SK-N-SH treated with all-trans-retinoic acid at 6 μM for 48 hours (cell line): ENCODE measurements at regions not wholly inside any gene's neighbourhood (a gene's known extent, or its start where the extent isn't known, plus 50 kb on each side); places are given as distances from the start of the nearest gene placed in this dataset.

Experiments used
- ATAC-seq: fragments of 200-7000 bp; cut with Tn5 transposase; 3 replicates; pipeline ENCODE4 v1.9.1; 2020; ENCODE audit warnings: mild to moderate bottlenecking, moderate library complexity
- ARNTL ChIP-seq: fragments of 450-650 bp; formaldehyde crosslinking; IDR thresholded peaks from 2 replicates; pipeline ENCODE4 v1.5.0; 2020; ENCODE audit warnings: low read depth, mild to moderate bottlenecking, moderate library complexity, borderline replicate concordance
- BACH2 ChIP-seq: fragments of 250-450 bp; sonication (Bioruptor Pico); IDR thresholded peaks from 2 replicates; pipeline ENCODE4 v1.9.0; 2021; ENCODE audit warnings: mild to moderate bottlenecking, borderline replicate concordance
- CREB5 ChIP-seq: fragments of 250-450 bp; sonication (Bioruptor Pico); IDR thresholded peaks from 2 replicates; pipeline ENCODE4 v1.5.1; 2020; ENCODE audit warnings: low read depth, mild to moderate bottlenecking, moderate library complexity
- CSDC2 ChIP-seq: fragments of 250-450 bp; sonication (Bioruptor Pico); IDR thresholded peaks from 2 replicates; pipeline ENCODE4 v1.5.0; 2020; ENCODE audit warnings: mild to moderate bottlenecking, moderate library complexity
- ESRRG ChIP-seq: fragments of 250-450 bp; sonication (Bioruptor Pico); IDR thresholded peaks from 2 replicates; pipeline ENCODE4 v1.6.1; 2021; ENCODE audit warnings: mild to moderate bottlenecking
- GLIS3 ChIP-seq: fragments of 250-450 bp; sonication (Bioruptor Pico); IDR thresholded peaks from 2 replicates; pipeline ENCODE4 v1.5.0; 2020; ENCODE audit warnings: mild to moderate bottlenecking, moderate library complexity
- ISL1 ChIP-seq: fragments of 250-450 bp; sonication (Bioruptor Pico); IDR thresholded peaks from 2 replicates; pipeline ENCODE4 v2.1.2; 2022; ENCODE audit warnings: mild to moderate bottlenecking, moderate library complexity
- OSR1 ChIP-seq: fragments of 250-450 bp; sonication (Bioruptor Pico); IDR thresholded peaks from 2 replicates; pipeline ENCODE4 v1.8.0; 2022; ENCODE audit warnings: moderate library complexity, mild to moderate bottlenecking, inconsistent platforms
- PATZ1 ChIP-seq: fragments of 250-450 bp; sonication (Bioruptor Pico); IDR thresholded peaks from 2 replicates; pipeline ENCODE4 v1.8.0; 2020; ENCODE audit warnings: mild to moderate bottlenecking, moderate library complexity, borderline replicate concordance
- POU6F1 ChIP-seq: fragments of 250-450 bp; sonication (Bioruptor Pico); IDR thresholded peaks from 2 replicates; pipeline ENCODE4 v1.8.0; 2021; ENCODE audit warnings: low read depth, mild to moderate bottlenecking, moderate library complexity, borderline replicate concordance
- PPARA ChIP-seq: fragments of 250-450 bp; sonication (Bioruptor Pico); IDR thresholded peaks from 2 replicates; pipeline ENCODE4 v1.5.0; 2020; ENCODE audit warnings: mild to moderate bottlenecking, borderline replicate concordance
- RARB ChIP-seq: fragments of 250-450 bp; sonication (Bioruptor Pico); IDR thresholded peaks from 2 replicates; pipeline ENCODE4 v1.8.0; 2021; ENCODE audit warnings: mild to moderate bottlenecking, moderate library complexity
- SNAI2 ChIP-seq: fragments of 250-450 bp; sonication (Bioruptor Pico); IDR thresholded peaks from 2 replicates; pipeline ENCODE4 v1.5.0; 2020; ENCODE audit warnings: mild to moderate bottlenecking, moderate library complexity
- TCF4 ChIP-seq: fragments of 250-450 bp; sonication (Bioruptor Pico); IDR thresholded peaks from 2 replicates; pipeline ENCODE4 v1.8.0; 2021; ENCODE audit warnings: mild to moderate bottlenecking, moderate library complexity, borderline replicate concordance
- TOX ChIP-seq: fragments of 250-450 bp; sonication (Bioruptor Pico); IDR thresholded peaks from 2 replicates; pipeline ENCODE4 v1.8.0; 2021; ENCODE audit warnings: mild to moderate bottlenecking, moderate library complexity, borderline replicate concordance
- TSHZ2 ChIP-seq: fragments of 250-450 bp; sonication (Bioruptor Pico); IDR thresholded peaks from 2 replicates; pipeline ENCODE4 v1.5.0; 2020; ENCODE audit warnings: mild to moderate bottlenecking, moderate library complexity
- ZFP3 ChIP-seq: fragments of 250-450 bp; sonication (Bioruptor Pico); IDR thresholded peaks from 2 replicates; pipeline ENCODE4 v1.5.0; 2020; ENCODE audit warnings: mild to moderate bottlenecking, moderate library complexity
- ZFP30 ChIP-seq: fragments of 450-650 bp; formaldehyde crosslinking; IDR thresholded peaks from 2 replicates; pipeline ENCODE4 v1.5.0; 2022; ENCODE audit warnings: mild to moderate bottlenecking, moderate library complexity
- ZNF565 ChIP-seq: fragments of 450-650 bp; formaldehyde crosslinking; conservative IDR thresholded peaks from 2 replicates; pipeline ENCODE4 v1.5.0; 2020; ENCODE audit warnings: low read depth, mild to moderate bottlenecking, moderate library complexity
- ZNF70 ChIP-seq: fragments of 450-650 bp; formaldehyde crosslinking; IDR thresholded peaks from 2 replicates; pipeline ENCODE4 v1.5.0; 2020; ENCODE audit warnings: mild to moderate bottlenecking, moderate library complexity
- ZNF8 ChIP-seq: fragments of 450-650 bp; formaldehyde crosslinking; IDR thresholded peaks from 2 replicates; pipeline ENCODE4 v1.5.0; 2020; ENCODE audit warnings: mild to moderate bottlenecking, moderate library complexity

GRCh38 chr17:77414811-77415400 lies 274.1 kb downstream of the SEC14L1 start:
- ATAC-seq = no peak
- TF ChIP-seq BACH2 (CRISPR knock-in tag) = no peak
- no peak for TF ChIP-seq PATZ1 (CRISPR knock-in tag)
- no peak for TF ChIP-seq ZFP30
- TF ChIP-seq ISL1 (CRISPR knock-in tag) = no peak
- no peak for TF ChIP-seq RARB (CRISPR knock-in tag)
- TF ChIP-seq ZNF70 (CRISPR knock-in tag) = no peak
- TF ChIP-seq SNAI2 (CRISPR knock-in tag) = no peak
- TF ChIP-seq OSR1 (CRISPR knock-in tag) = no peak
- no peak for TF ChIP-seq ZFP3 (CRISPR knock-in tag)
- no peak for TF ChIP-seq GLIS3
- TF ChIP-seq ZNF565 (CRISPR knock-in tag) = no peak
- no peak for TF ChIP-seq ZNF8 (CRISPR knock-in tag)
- TF ChIP-seq TOX (CRISPR knock-in tag) = no peak
- TF ChIP-seq TSHZ2 (CRISPR knock-in tag) = no peak
- no peak for TF ChIP-seq ARNTL (CRISPR knock-in tag)
- TF ChIP-seq POU6F1 (CRISPR knock-in tag) = no peak
- TF ChIP-seq TCF4 = no peak

- no peak for ATAC-seq
- TF ChIP-seq OSR1 (CRISPR knock-in tag) (no peak), TSHZ2 (CRISPR knock-in tag) (no peak)
These were observed 275.4 kb downstream of the SEC14L1 start for GRCh38 chr17:77416105-77416713.

- no peak for ATAC-seq
- TF ChIP-seq PPARA (CRISPR knock-in tag) = no peak
- no peak for TF ChIP-seq CREB5 (CRISPR knock-in tag)
- TF ChIP-seq SNAI2 (CRISPR knock-in tag) = no peak
- TF ChIP-seq ZNF8 (CRISPR knock-in tag) = no peak
- no peak for TF ChIP-seq CSDC2 (CRISPR knock-in tag)
- TF ChIP-seq TSHZ2 (CRISPR knock-in tag) = no peak
- TF ChIP-seq ESRRG (CRISPR knock-in tag) = no peak
- no peak for TF ChIP-seq GLIS3
- no peak for TF ChIP-seq ARNTL (CRISPR knock-in tag)
- no peak for TF ChIP-seq ZFP3 (CRISPR knock-in tag)
- no peak for TF ChIP-seq PATZ1 (CRISPR knock-in tag)
- no peak for TF ChIP-seq TCF4
- TF ChIP-seq TOX (CRISPR knock-in tag) = no peak
- no peak for TF ChIP-seq ZNF70 (CRISPR knock-in tag)
- TF ChIP-seq ISL1 (CRISPR knock-in tag) = no peak
These were observed 276.8 kb downstream of the SEC14L1 start for GRCh38 chr17:77417575-77417974.
